Mesenchymal stem cell (in vitro differentiated cells and primary cell): ENCODE measurements at regions not wholly inside any gene's neighbourhood (a gene's known extent, or its start where the extent isn't known, plus 50 kb on each side); places are given as distances from the start of the nearest gene placed in this dataset.

Experiments
- DNase-seq: peaks from one replicate; pipeline ENCODE4 v3.0.0-alpha.2; 2013
- H2AFZ ChIP-seq: one replicate; pipeline ENCODE4 v1.6.1; 2013; ENCODE audit warnings: low read depth, mild to moderate bottlenecking, control low read depth, inconsistent platforms, low read length, moderate library complexity
- H2AK5ac ChIP-seq: 2 replicates; pipeline ENCODE4 v1.6.1; 2013; ENCODE audit warnings: low read length, moderate library complexity, mild to moderate bottlenecking, inconsistent platforms; ENCODE audit not compliant: severe bottlenecking
- H2BK120ac ChIP-seq: one replicate; pipeline ENCODE4 v1.6.1; 2013; ENCODE audit warnings: low read depth, mild to moderate bottlenecking, inconsistent platforms, low read length, moderate library complexity
- H2BK12ac ChIP-seq, 2 experiments: one replicate each; pipeline ENCODE4 v1.6.1; 2013; ENCODE audit warnings: inconsistent platforms in 2 of 2, low read length in 2 of 2, mild to moderate bottlenecking in 2 of 2, moderate library complexity in 2 of 2, control low read depth in 1 of 2
- H2BK15ac ChIP-seq: one replicate; pipeline ENCODE4 v1.6.1; 2013; ENCODE audit warnings: mild to moderate bottlenecking, low read depth, inconsistent platforms; ENCODE audit not compliant: poor library complexity, severe bottlenecking
- H2BK5ac ChIP-seq: 2 replicates; pipeline ENCODE4 v1.6.1; 2013; ENCODE audit warnings: low read depth, mild to moderate bottlenecking, low read length, control low read depth, inconsistent platforms; ENCODE audit not compliant: poor library complexity, severe bottlenecking
- H3K14ac ChIP-seq, 2 experiments: one replicate each; pipeline ENCODE4 v1.6.1; 2013; ENCODE audit warnings: inconsistent platforms in 2 of 2, low read length in 2 of 2, control low read depth in 1 of 2, mild to moderate bottlenecking in 1 of 2, moderate library complexity in 1 of 2
- H3K18ac ChIP-seq, 2 experiments: one replicate each; pipeline ENCODE4 v1.6.1; 2013; ENCODE audit warnings: inconsistent platforms in 2 of 2, low read length in 2 of 2, control low read depth in 1 of 2, low read depth in 1 of 2, mild to moderate bottlenecking in 1 of 2
- H3K23ac ChIP-seq, 2 experiments: one replicate each; pipeline ENCODE4 v1.6.1; 2013; ENCODE audit warnings: inconsistent platforms in 2 of 2, low read length in 2 of 2, mild to moderate bottlenecking in 2 of 2, moderate library complexity in 2 of 2, control low read depth in 1 of 2
- H3K27ac ChIP-seq: 2 replicates; pipeline ENCODE4 v1.5.1; 2013; ENCODE audit warnings: mild to moderate bottlenecking, moderate library complexity, low read length, control low read depth, inconsistent platforms; ENCODE audit not compliant: poor library complexity, severe bottlenecking
- H3K27me3 ChIP-seq, 2 experiments: 2 replicates each; pipeline versions ENCODE4 v1.6.1 to v1.7.0; 2013; ENCODE audit warnings: low read length in 2 of 2, mild to moderate bottlenecking in 2 of 2, moderate library complexity in 2 of 2, control low read depth in 1 of 2, inconsistent platforms in 1 of 2; ENCODE audit not compliant: control insufficient read depth in 1 of 2, insufficient read depth in 1 of 2
- H3K36me3 ChIP-seq, 2 experiments: 2 replicates each; pipeline versions ENCODE4 v1.6.1 to v1.7.0; 2013; ENCODE audit warnings: low read length in 2 of 2, control low read depth in 1 of 2, inconsistent platforms in 1 of 2, low read depth in 1 of 2, mild to moderate bottlenecking in 1 of 2; ENCODE audit not compliant: insufficient read depth in 2 of 2, control insufficient read depth in 1 of 2
- H3K4ac ChIP-seq, 2 experiments: one replicate each; pipeline ENCODE4 v1.6.1; 2013; ENCODE audit warnings: inconsistent platforms in 2 of 2, low read length in 2 of 2, mild to moderate bottlenecking in 2 of 2, moderate library complexity in 2 of 2, control low read depth in 1 of 2, low read depth in 1 of 2
- H3K4me1 ChIP-seq: 2 replicates; pipeline ENCODE4 v1.6.1; 2013; ENCODE audit warnings: low read depth, low read length, control low read depth; ENCODE audit not compliant: control insufficient read depth, insufficient read depth
- H3K4me2 ChIP-seq: 2 replicates; pipeline ENCODE4 v1.6.1; 2013; ENCODE audit warnings: low read length, mild to moderate bottlenecking, inconsistent platforms; ENCODE audit not compliant: poor library complexity, severe bottlenecking
- H3K4me3 ChIP-seq, 2 experiments: 2 replicates each; pipeline versions ENCODE4 v1.5.1 to v1.7.0; 2013; ENCODE audit warnings: low read length in 2 of 2, mild to moderate bottlenecking in 2 of 2, control low read depth in 1 of 2, low read depth in 1 of 2; ENCODE audit not compliant: insufficient read depth in 1 of 2
- H3K79me1 ChIP-seq: replicated peaks from 2 replicates; pipeline ENCODE4 v1.6.1; 2013; ENCODE audit warnings: mild to moderate bottlenecking, control low read depth, low read length, inconsistent platforms; ENCODE audit not compliant: poor library complexity, severe bottlenecking
- H3K9ac ChIP-seq: 2 replicates; pipeline ENCODE4 v1.7.0; 2013; ENCODE audit warnings: mild to moderate bottlenecking, low read length, moderate library complexity
- H3K9me3 ChIP-seq: 2 replicates; pipeline ENCODE4 v1.7.0; 2013; ENCODE audit warnings: mild to moderate bottlenecking, low read length; ENCODE audit not compliant: control insufficient read depth
- H4K8ac ChIP-seq: one replicate; pipeline ENCODE4 v1.6.1; 2013; ENCODE audit warnings: inconsistent platforms, mild to moderate bottlenecking, low read length, moderate library complexity
- H4K91ac ChIP-seq: one replicate; pipeline ENCODE4 v1.6.1; 2013; ENCODE audit warnings: mild to moderate bottlenecking, low read length, inconsistent platforms
- WGBS: methylation state at CpG from one replicate; pipeline ENCODE4 v1.1.7; 2013; ENCODE audit warnings: mixed read lengths; 5-methylcytosine and 5-hydroxymethylcytosine counted together

- Histone ChIP-seq H3K27ac (no peak overlapping the region), H4K91ac (peak overlapping the region; percentile 3)
- WGBS, result 52% methylated on average over 1 of the region's 2 CpGs
Measured at GRCh38 chr4:141348125-141348524, 127.4 kb downstream of the ZNF330 start.

GRCh38 chr4:141348573-141348972 is 127.9 kb downstream of the ZNF330 start:
- peak overlapping the region; percentile 3 for H4K91ac ChIP-seq
- H2BK12ac ChIP-seq, result peak overlapping the region in 1 of 2 experiments; percentile 63
- H2BK120ac ChIP-seq, result no peak overlapping the region
- H2BK5ac ChIP-seq, result no peak overlapping the region
- H2AK5ac ChIP-seq, result peak overlapping the region; percentile 97
- peak overlapping the region in 1 of 2 experiments; percentile 58 for H3K18ac ChIP-seq
- no peak overlapping the region for H3K23ac ChIP-seq
- 80% methylated on average over 1 of the region's 1 CpG for WGBS
- H2BK15ac ChIP-seq, result no peak overlapping the region
- peaks cover 7% of the 10 kb centered on the region for H3K4me1 ChIP-seq
- H2AFZ ChIP-seq, result no peak overlapping the region
- H3K36me3 ChIP-seq, result no peaks in the 10 kb centered on the region
- H3K9me3 ChIP-seq, result no peaks in the 10 kb centered on the region
- H3K4me3 ChIP-seq, result no peak overlapping the region
- no peaks in the 10 kb centered on the region for H3K79me1 ChIP-seq
- H3K9ac ChIP-seq, result no peak overlapping the region
- no peak overlapping the region for H3K4ac ChIP-seq
- no peaks in the 10 kb centered on the region for H3K27me3 ChIP-seq
- peak overlapping the region; percentile 35 for H4K8ac ChIP-seq
- H3K27ac ChIP-seq, result no peak overlapping the region
- H3K4me2 ChIP-seq, result no peak overlapping the region
- no peak for DNase-seq
- H3K14ac ChIP-seq, result no peak overlapping the region

More at GRCh38 chr4:141348125-141348524, 127.4 kb downstream of the ZNF330 start:
- Histone ChIP-seq H3K36me3 (no peaks in the 10 kb centered on the region), H3K27me3 (no peaks in the 10 kb centered on the region), H3K4me1 (peaks cover 7% of the 10 kb centered on the region), H2BK15ac (no peak overlapping the region), H3K4ac (no peak overlapping the region), H3K18ac (peak overlapping the region in 1 of 2 experiments; percentile 58), H4K8ac (peak overlapping the region; percentile 35), H3K14ac (no peak overlapping the region), H2BK12ac (peak overlapping the region in 1 of 2 experiments; percentile 63), H2AFZ (no peak overlapping the region), H3K4me3 (no peak overlapping the region), H2BK5ac (no peak overlapping the region), H3K79me1 (no peaks in the 10 kb centered on the region), H2BK120ac (no peak overlapping the region), H3K9me3 (no peaks in the 10 kb centered on the region), H2AK5ac (peak overlapping the region; percentile 62), H3K23ac (no peak overlapping the region), H3K4me2 (no peak overlapping the region), H3K9ac (no peak overlapping the region)
- peak; percentile 84 for DNase-seq

GRCh38 chr4:141349236-141349635 is 128.5 kb downstream of the ZNF330 start:
- Histone ChIP-seq H3K18ac (peak overlapping the region in 1 of 2 experiments; percentile 37), H3K36me3 (no peaks in the 10 kb centered on the region), H3K9ac (no peak overlapping the region), H3K4me3 (no peak overlapping the region), H2AK5ac (peak overlapping the region; percentile 97), H2BK5ac (peak overlapping the region; percentile 80), H4K91ac (no peak overlapping the region), H3K4ac (peak overlapping the region in 1 of 2 experiments; percentile 62), H3K4me1 (peaks cover 7% of the 10 kb centered on the region), H3K9me3 (no peaks in the 10 kb centered on the region), H2BK12ac (peak overlapping the region; percentile 47 to 75), H2AFZ (no peak overlapping the region), H2BK15ac (no peak overlapping the region), H3K79me1 (no peaks in the 10 kb centered on the region), H4K8ac (no peak overlapping the region), H3K27ac (no peak overlapping the region), H3K23ac (no peak overlapping the region), H3K27me3 (no peaks in the 10 kb centered on the region), H3K14ac (no peak overlapping the region), H3K4me2 (no peak overlapping the region), H2BK120ac (no peak overlapping the region)
- no peak for DNase-seq

- Histone ChIP-seq H3K23ac (no peak overlapping the region), H2BK15ac (no peak overlapping the region), H2BK12ac (peak overlapping the region in 1 of 2 experiments; percentile 88), H3K14ac (no peak overlapping the region), H3K4me1 (peaks cover 7% of the 10 kb centered on the region), H3K4ac (peak overlapping the region in 1 of 2 experiments; percentile 91), H2BK5ac (no peak overlapping the region), H3K4me2 (no peak overlapping the region), H4K8ac (no peak overlapping the region), H3K79me1 (no peaks in the 10 kb centered on the region), H3K27me3 (no peaks in the 10 kb centered on the region), H3K9ac (no peak overlapping the region), H3K4me3 (no peak overlapping the region), H3K27ac (peak overlapping the region; percentile 79), H4K91ac (no peak overlapping the region), H2AFZ (no peak overlapping the region), H3K9me3 (no peaks in the 10 kb centered on the region), H2BK120ac (no peak overlapping the region), H3K36me3 (no peaks in the 10 kb centered on the region), H3K18ac (peak overlapping the region; percentile 72 to 82), H2AK5ac (peak overlapping the region; percentile 96)
- peak; percentile 86 for DNase-seq
- WGBS, result 90% methylated on average over 1 of the region's 3 CpGs
Measured at GRCh38 chr4:141350122-141350905, 129.6 kb downstream of the ZNF330 start.
